ENCODE measurements at regions not wholly inside any gene's neighbourhood (a gene's known extent, or its start where the extent isn't known, plus 50 kb on each side); places are given as distances from the start of the nearest gene placed in this dataset.
"Not testable (repeated sequence)": the region's sequence is repeated elsewhere in the genome, so short reads cannot be mapped to it uniquely, and the experiment has no call there.

GRCh38 chr6:37580176-37580955, 80.7 kb upstream of the CCDC167 start:
- no peak for DNase-seq (ENCODE audit: low read depth in 4 of 4, low spot score in 1 of 4)

GRCh38 chr6:37579444-37580067, 79.9 kb upstream of the CCDC167 start:
- DNase-seq (ENCODE audit: low read depth in 4 of 4, low spot score in 1 of 4): no peak

GRCh38 chr6:37578104-37578503, 78.4 kb upstream of the CCDC167 start:
- DNase-seq (ENCODE audit: low read depth in 4 of 4, low spot score in 1 of 4): no peak

- no peak for DNase-seq (ENCODE audit: low read depth in 4 of 4, low spot score in 1 of 4)
These were observed 76.6 kb upstream of the CCDC167 start for GRCh38 chr6:37576336-37576737.

- DNase-seq (ENCODE audit: low read depth in 4 of 4, low spot score in 1 of 4): no peak
These were observed 75.5 kb upstream of the CCDC167 start for GRCh38 chr6:37575221-37575620.

- no peak for DNase-seq (ENCODE audit: low read depth in 4 of 4, low spot score in 1 of 4)
These were observed 72.6 kb upstream of the CCDC167 start for GRCh38 chr6:37572334-37572733.

- DNase-seq (ENCODE audit: low read depth in 4 of 4, low spot score in 1 of 4): no peak
These were observed 70.9 kb upstream of the CCDC167 start for GRCh38 chr6:37570482-37571133.

GRCh38 chr6:37569743-37570481, 70.2 kb upstream of the CCDC167 start:
- DNase-seq (ENCODE audit: low read depth in 4 of 4, low spot score in 1 of 4): no peak

- no peak for DNase-seq (ENCODE audit: low read depth in 4 of 4, low spot score in 1 of 4)
These were observed 69.6 kb upstream of the CCDC167 start for GRCh38 chr6:37569317-37569716.

- DNase-seq (ENCODE audit: low read depth in 4 of 4, low spot score in 1 of 4): no peak
These were observed 67.3 kb upstream of the CCDC167 start for GRCh38 chr6:37566950-37567349.

- DNase-seq (ENCODE audit: low read depth in 4 of 4, low spot score in 1 of 4): peak; percentile 42 to 71 (median 60)
These were observed 66.6 kb upstream of the CCDC167 start for GRCh38 chr6:37566111-37566949.

- no peak for DNase-seq (ENCODE audit: low read depth in 4 of 4, low spot score in 1 of 4)
These were observed 65.8 kb upstream of the CCDC167 start for GRCh38 chr6:37565267-37566110.

- DNase-seq (ENCODE audit: low read depth in 4 of 4, low spot score in 1 of 4): not testable (repeated sequence)
These were observed 63.2 kb upstream of the CCDC167 start for GRCh38 chr6:37562926-37563288.

GRCh38 chr6:37561361-37561760, 61.7 kb upstream of the CCDC167 start:
- DNase-seq (ENCODE audit: low read depth in 4 of 4, low spot score in 1 of 4): no peak

- no peak for DNase-seq (ENCODE audit: low read depth in 4 of 4, low spot score in 1 of 4)
These were observed 61.0 kb upstream of the CCDC167 start for GRCh38 chr6:37560737-37561103.

- no peak for DNase-seq (ENCODE audit: low read depth in 4 of 4, low spot score in 1 of 4)
These were observed 59.8 kb upstream of the CCDC167 start for GRCh38 chr6:37559501-37559900.

GRCh38 chr6:37559050-37559449, 59.4 kb upstream of the CCDC167 start:
- no peak for DNase-seq (ENCODE audit: low read depth in 4 of 4, low spot score in 1 of 4)

- DNase-seq (ENCODE audit: low read depth in 4 of 4, low spot score in 1 of 4): no peak
These were observed 59.0 kb upstream of the CCDC167 start for GRCh38 chr6:37558646-37559045.

GRCh38 chr6:37558168-37558567, 58.5 kb upstream of the CCDC167 start:
- no peak for DNase-seq (ENCODE audit: low read depth in 4 of 4, low spot score in 1 of 4)

- no peak for DNase-seq (ENCODE audit: low read depth in 4 of 4, low spot score in 1 of 4)
These were observed 58.0 kb upstream of the CCDC167 start for GRCh38 chr6:37557645-37558114.

Measured in stimulated activated CD4-positive, alpha-beta T cell treated with anti-CD3 and anti-CD28 coated beads, Interleukin-1b, Interleukin-23, amount 100 ng/mL, for 24 hours (primary cell).